A673 (cell line): ENCODE measurements at regions not wholly inside any gene's neighbourhood (a gene's known extent, or its start where the extent isn't known, plus 50 kb on each side); places are given as distances from the start of the nearest gene placed in this dataset.

Experiments
- CTCF ChIP-seq: fragments of 300-800, 200-600 bp; sonication (generic); conservative IDR thresholded peaks from 2 replicates; pipeline ENCODE4 v1.5.1; 2017; ENCODE audit warnings: low read depth, mild to moderate bottlenecking, antibody characterized with exemption, low read length, moderate library complexity, mixed read lengths
- EZH2 ChIP-seq: fragments of 200-600 bp; sonication (generic); IDR thresholded peaks from 2 replicates; pipeline ENCODE4 v1.6.1; 2017; ENCODE audit warnings: borderline replicate concordance, low read depth, mild to moderate bottlenecking, mixed read lengths, antibody characterized with exemption, low read length; ENCODE audit not compliant: poor library complexity, severe bottlenecking

DNA sequence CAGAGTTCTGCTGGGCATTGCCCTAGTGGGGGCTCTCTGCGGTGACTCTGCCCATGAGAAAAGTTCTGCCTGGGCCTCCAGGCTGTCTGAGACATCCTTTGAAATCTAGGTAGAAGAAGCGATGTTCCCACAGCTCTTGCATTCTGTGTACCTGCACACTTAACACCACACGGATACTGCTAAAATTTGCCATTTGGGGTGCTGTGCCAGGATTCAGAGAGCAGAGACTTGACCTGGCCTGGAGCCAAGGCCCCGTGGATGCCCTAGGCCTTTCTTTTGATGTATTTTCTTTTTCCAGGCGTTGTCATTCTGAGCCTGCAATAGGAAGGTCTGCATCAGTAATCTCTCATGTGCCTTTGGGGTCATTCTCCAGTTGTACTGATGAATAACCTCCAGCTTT lies 89.3 kb upstream of the IL12B start:
- no peak for TF ChIP-seq EZH2
- TF ChIP-seq CTCF: 0 out of 2 replicates have a peak, but pooled peaks have one; percentile 14
